SK-N-SH treated with all-trans-retinoic acid at 6 μM for 48 hours (cell line): ENCODE measurements at regions not wholly inside any gene's neighbourhood (a gene's known extent, or its start where the extent isn't known, plus 50 kb on each side); places are given as distances from the start of the nearest gene placed in this dataset.

Source experiments
- ATAC-seq: fragments of 200-7000 bp; cut with Tn5 transposase; 3 replicates; pipeline ENCODE4 v1.9.1; 2020; ENCODE audit warnings: mild to moderate bottlenecking, moderate library complexity
- ARNTL ChIP-seq: fragments of 450-650 bp; formaldehyde crosslinking; IDR thresholded peaks from 2 replicates; pipeline ENCODE4 v1.5.0; 2020; ENCODE audit warnings: low read depth, mild to moderate bottlenecking, moderate library complexity, borderline replicate concordance
- BACH2 ChIP-seq: fragments of 250-450 bp; sonication (Bioruptor Pico); IDR thresholded peaks from 2 replicates; pipeline ENCODE4 v1.9.0; 2021; ENCODE audit warnings: mild to moderate bottlenecking, borderline replicate concordance
- CSDC2 ChIP-seq: fragments of 250-450 bp; sonication (Bioruptor Pico); IDR thresholded peaks from 2 replicates; pipeline ENCODE4 v1.5.0; 2020; ENCODE audit warnings: mild to moderate bottlenecking, moderate library complexity
- ESRRG ChIP-seq: fragments of 250-450 bp; sonication (Bioruptor Pico); IDR thresholded peaks from 2 replicates; pipeline ENCODE4 v1.6.1; 2021; ENCODE audit warnings: mild to moderate bottlenecking
- GLIS3 ChIP-seq: fragments of 250-450 bp; sonication (Bioruptor Pico); IDR thresholded peaks from 2 replicates; pipeline ENCODE4 v1.5.0; 2020; ENCODE audit warnings: mild to moderate bottlenecking, moderate library complexity
- ISL1 ChIP-seq: fragments of 250-450 bp; sonication (Bioruptor Pico); IDR thresholded peaks from 2 replicates; pipeline ENCODE4 v2.1.2; 2022; ENCODE audit warnings: mild to moderate bottlenecking, moderate library complexity
- OSR1 ChIP-seq: fragments of 250-450 bp; sonication (Bioruptor Pico); IDR thresholded peaks from 2 replicates; pipeline ENCODE4 v1.8.0; 2022; ENCODE audit warnings: moderate library complexity, mild to moderate bottlenecking, inconsistent platforms
- PPARA ChIP-seq: fragments of 250-450 bp; sonication (Bioruptor Pico); IDR thresholded peaks from 2 replicates; pipeline ENCODE4 v1.5.0; 2020; ENCODE audit warnings: mild to moderate bottlenecking, borderline replicate concordance
- RARB ChIP-seq: fragments of 250-450 bp; sonication (Bioruptor Pico); IDR thresholded peaks from 2 replicates; pipeline ENCODE4 v1.8.0; 2021; ENCODE audit warnings: mild to moderate bottlenecking, moderate library complexity
- SNAI2 ChIP-seq: fragments of 250-450 bp; sonication (Bioruptor Pico); IDR thresholded peaks from 2 replicates; pipeline ENCODE4 v1.5.0; 2020; ENCODE audit warnings: mild to moderate bottlenecking, moderate library complexity
- TCF4 ChIP-seq: fragments of 250-450 bp; sonication (Bioruptor Pico); IDR thresholded peaks from 2 replicates; pipeline ENCODE4 v1.8.0; 2021; ENCODE audit warnings: mild to moderate bottlenecking, moderate library complexity, borderline replicate concordance
- TOX ChIP-seq: fragments of 250-450 bp; sonication (Bioruptor Pico); IDR thresholded peaks from 2 replicates; pipeline ENCODE4 v1.8.0; 2021; ENCODE audit warnings: mild to moderate bottlenecking, moderate library complexity, borderline replicate concordance
- ZC3H10 ChIP-seq: fragments of 250-450 bp; sonication (Bioruptor Pico); IDR thresholded peaks from 2 replicates; pipeline ENCODE4 v1.5.1; 2021; ENCODE audit warnings: mild to moderate bottlenecking, moderate library complexity
- ZFP3 ChIP-seq: fragments of 250-450 bp; sonication (Bioruptor Pico); IDR thresholded peaks from 2 replicates; pipeline ENCODE4 v1.5.0; 2020; ENCODE audit warnings: mild to moderate bottlenecking, moderate library complexity
- ZFP30 ChIP-seq: fragments of 450-650 bp; formaldehyde crosslinking; IDR thresholded peaks from 2 replicates; pipeline ENCODE4 v1.5.0; 2022; ENCODE audit warnings: mild to moderate bottlenecking, moderate library complexity
- ZNF565 ChIP-seq: fragments of 450-650 bp; formaldehyde crosslinking; conservative IDR thresholded peaks from 2 replicates; pipeline ENCODE4 v1.5.0; 2020; ENCODE audit warnings: low read depth, mild to moderate bottlenecking, moderate library complexity
- ZNF70 ChIP-seq: fragments of 450-650 bp; formaldehyde crosslinking; IDR thresholded peaks from 2 replicates; pipeline ENCODE4 v1.5.0; 2020; ENCODE audit warnings: mild to moderate bottlenecking, moderate library complexity
- ZNF8 ChIP-seq: fragments of 450-650 bp; formaldehyde crosslinking; IDR thresholded peaks from 2 replicates; pipeline ENCODE4 v1.5.0; 2020; ENCODE audit warnings: mild to moderate bottlenecking, moderate library complexity
- TF ChIP-seq, protein P1 (sequence below): fragments of 250-450 bp; sonication (Bioruptor Pico); IDR thresholded peaks from 2 replicates; pipeline ENCODE4 v1.5.1; 2021; ENCODE audit warnings: mild to moderate bottlenecking, moderate library complexity
- TF ChIP-seq, protein P2 (sequence below): fragments of 250-450 bp; sonication (Bioruptor Pico); IDR thresholded peaks from 2 replicates; pipeline ENCODE4 v1.8.0; 2020; ENCODE audit warnings: mild to moderate bottlenecking, moderate library complexity, borderline replicate concordance
- TF ChIP-seq, protein P3 (sequence below): fragments of 250-450 bp; sonication (Bioruptor Pico); IDR thresholded peaks from 2 replicates; pipeline ENCODE4 v1.8.0; 2021; ENCODE audit warnings: low read depth, mild to moderate bottlenecking, moderate library complexity, borderline replicate concordance
- TF ChIP-seq, protein P4 (sequence below): fragments of 250-450 bp; sonication (Bioruptor Pico); IDR thresholded peaks from 2 replicates; pipeline ENCODE4 v1.5.0; 2020; ENCODE audit warnings: mild to moderate bottlenecking, moderate library complexity
- TF ChIP-seq, protein P5 (sequence below): fragments of 250-450 bp; sonication (Bioruptor Pico); IDR thresholded peaks from 2 replicates; pipeline ENCODE4 v1.5.1; 2020; ENCODE audit warnings: low read depth, mild to moderate bottlenecking, moderate library complexity

DNA sequence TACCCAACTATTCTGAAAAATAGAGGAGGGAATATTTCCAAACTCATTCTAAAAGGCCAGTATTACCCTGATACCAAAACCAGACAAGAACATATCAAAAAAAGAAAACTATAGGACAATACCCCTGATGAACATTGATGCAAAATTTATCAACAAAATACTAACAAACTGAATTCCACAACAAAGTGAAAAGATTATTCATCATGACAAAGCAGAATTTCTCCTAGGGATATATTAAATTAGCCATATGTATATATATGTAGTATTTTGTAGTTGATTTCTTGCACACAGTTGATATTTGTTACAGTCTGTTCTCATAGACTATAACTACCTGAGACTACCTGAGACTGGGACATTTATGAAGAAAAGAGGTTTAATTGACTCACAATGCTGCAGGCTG is 495.0 kb upstream of the SPRY2 start:
- TF ChIP-seq ZNF70 (CRISPR knock-in tag) (no peak), ESRRG (no peak), ZC3H10 (CRISPR knock-in tag) (no peak), ARNTL (CRISPR knock-in tag) (no peak), ISL1 (CRISPR knock-in tag) (no peak), TCF4 (CRISPR knock-in tag) (no peak)
- TF ChIP-seq, protein P1, sequence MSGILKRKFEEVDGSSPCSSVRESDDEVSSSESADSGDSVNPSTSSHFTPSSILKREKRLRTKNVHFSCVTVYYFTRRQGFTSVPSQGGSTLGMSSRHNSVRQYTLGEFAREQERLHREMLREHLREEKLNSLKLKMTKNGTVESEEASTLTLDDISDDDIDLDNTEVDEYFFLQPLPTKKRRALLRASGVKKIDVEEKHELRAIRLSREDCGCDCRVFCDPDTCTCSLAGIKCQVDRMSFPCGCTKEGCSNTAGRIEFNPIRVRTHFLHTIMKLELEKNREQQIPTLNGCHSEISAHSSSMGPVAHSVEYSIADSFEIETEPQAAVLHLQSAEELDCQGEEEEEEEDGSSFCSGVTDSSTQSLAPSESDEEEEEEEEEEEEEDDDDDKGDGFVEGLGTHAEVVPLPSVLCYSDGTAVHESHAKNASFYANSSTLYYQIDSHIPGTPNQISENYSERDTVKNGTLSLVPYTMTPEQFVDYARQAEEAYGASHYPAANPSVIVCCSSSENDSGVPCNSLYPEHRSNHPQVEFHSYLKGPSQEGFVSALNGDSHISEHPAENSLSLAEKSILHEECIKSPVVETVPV (CRISPR knock-in tag): no peak
- no peak for ATAC-seq

DNA sequence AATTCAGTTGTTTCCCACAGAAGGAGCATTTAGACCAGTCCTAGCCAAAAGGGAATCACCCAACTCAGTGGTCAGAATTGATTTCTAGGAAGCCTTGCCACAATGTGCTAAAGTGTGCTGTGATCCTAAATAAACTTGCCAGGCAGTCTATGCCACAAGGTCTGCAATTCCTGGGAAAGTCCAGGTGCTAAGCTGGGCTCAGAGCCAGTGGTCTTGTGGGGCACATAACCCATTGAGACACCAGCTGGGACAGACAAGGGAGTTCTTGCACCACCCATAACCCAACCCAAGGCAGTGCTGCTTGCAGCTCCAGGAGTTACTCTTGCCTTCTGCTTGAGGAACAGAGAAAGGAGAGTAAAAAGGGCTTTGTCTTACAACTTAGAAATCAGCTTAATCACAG is 489.5 kb upstream of the SPRY2 start:
- ATAC-seq: no peak
- TF ChIP-seq ZC3H10 (CRISPR knock-in tag) (no peak), CSDC2 (no peak), ZFP30 (no peak), OSR1 (CRISPR knock-in tag) (no peak), TCF4 (CRISPR knock-in tag) (no peak), SNAI2 (CRISPR knock-in tag) (no peak), TOX (CRISPR knock-in tag) (no peak), RARB (CRISPR knock-in tag) (no peak), ZNF8 (CRISPR knock-in tag) (no peak), ZFP3 (no peak), PPARA (no peak), ISL1 (CRISPR knock-in tag) (no peak), GLIS3 (CRISPR knock-in tag) (no peak), ESRRG (no peak), ZNF70 (CRISPR knock-in tag) (no peak), BACH2 (no peak), ZNF565 (CRISPR knock-in tag) (no peak)
- TF ChIP-seq, protein P2, sequence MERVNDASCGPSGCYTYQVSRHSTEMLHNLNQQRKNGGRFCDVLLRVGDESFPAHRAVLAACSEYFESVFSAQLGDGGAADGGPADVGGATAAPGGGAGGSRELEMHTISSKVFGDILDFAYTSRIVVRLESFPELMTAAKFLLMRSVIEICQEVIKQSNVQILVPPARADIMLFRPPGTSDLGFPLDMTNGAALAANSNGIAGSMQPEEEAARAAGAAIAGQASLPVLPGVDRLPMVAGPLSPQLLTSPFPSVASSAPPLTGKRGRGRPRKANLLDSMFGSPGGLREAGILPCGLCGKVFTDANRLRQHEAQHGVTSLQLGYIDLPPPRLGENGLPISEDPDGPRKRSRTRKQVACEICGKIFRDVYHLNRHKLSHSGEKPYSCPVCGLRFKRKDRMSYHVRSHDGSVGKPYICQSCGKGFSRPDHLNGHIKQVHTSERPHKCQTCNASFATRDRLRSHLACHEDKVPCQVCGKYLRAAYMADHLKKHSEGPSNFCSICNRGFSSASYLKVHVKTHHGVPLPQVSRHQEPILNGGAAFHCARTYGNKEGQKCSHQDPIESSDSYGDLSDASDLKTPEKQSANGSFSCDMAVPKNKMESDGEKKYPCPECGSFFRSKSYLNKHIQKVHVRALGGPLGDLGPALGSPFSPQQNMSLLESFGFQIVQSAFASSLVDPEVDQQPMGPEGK (CRISPR knock-in tag): no peak
- TF ChIP-seq, protein P3, sequence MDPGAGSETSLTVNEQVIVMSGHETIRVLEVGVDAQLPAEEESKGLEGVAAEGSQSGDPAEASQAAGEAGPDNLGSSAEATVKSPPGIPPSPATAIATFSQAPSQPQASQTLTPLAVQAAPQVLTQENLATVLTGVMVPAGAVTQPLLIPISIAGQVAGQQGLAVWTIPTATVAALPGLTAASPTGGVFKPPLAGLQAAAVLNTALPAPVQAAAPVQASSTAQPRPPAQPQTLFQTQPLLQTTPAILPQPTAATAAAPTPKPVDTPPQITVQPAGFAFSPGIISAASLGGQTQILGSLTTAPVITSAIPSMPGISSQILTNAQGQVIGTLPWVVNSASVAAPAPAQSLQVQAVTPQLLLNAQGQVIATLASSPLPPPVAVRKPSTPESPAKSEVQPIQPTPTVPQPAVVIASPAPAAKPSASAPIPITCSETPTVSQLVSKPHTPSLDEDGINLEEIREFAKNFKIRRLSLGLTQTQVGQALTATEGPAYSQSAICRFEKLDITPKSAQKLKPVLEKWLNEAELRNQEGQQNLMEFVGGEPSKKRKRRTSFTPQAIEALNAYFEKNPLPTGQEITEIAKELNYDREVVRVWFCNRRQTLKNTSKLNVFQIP (CRISPR knock-in tag): no peak
- TF ChIP-seq, all 23 proteins: peak for 0

DNA sequence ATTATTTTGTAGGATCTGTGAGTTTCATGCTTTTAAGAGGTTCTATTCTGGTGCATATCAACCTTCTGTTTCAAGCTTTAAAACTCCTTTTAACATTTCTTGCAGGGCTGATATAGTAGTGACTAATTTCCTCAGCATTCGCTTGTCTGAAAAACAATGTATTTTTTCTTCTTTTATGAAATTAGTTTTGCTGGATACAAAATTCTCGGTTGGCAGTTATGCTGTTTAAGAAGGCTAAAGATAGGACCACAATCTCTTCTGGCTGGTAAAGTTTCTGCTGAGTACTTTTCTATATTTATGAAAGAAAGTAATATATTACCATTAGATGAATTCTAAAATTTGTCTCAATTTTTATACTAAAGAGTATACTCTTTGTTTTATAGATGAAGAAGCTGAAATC is 487.8 kb upstream of the SPRY2 start:
- TF ChIP-seq CSDC2 (no peak), ZC3H10 (CRISPR knock-in tag) (no peak), ZFP30 (no peak), BACH2 (no peak), GLIS3 (CRISPR knock-in tag) (no peak), ISL1 (CRISPR knock-in tag) (no peak), ESRRG (no peak), RARB (CRISPR knock-in tag) (no peak), SNAI2 (CRISPR knock-in tag) (no peak), PPARA (no peak), ARNTL (CRISPR knock-in tag) (no peak), ZFP3 (no peak)
- TF ChIP-seq, protein P2 (CRISPR knock-in tag): no peak
- TF ChIP-seq, protein P4, sequence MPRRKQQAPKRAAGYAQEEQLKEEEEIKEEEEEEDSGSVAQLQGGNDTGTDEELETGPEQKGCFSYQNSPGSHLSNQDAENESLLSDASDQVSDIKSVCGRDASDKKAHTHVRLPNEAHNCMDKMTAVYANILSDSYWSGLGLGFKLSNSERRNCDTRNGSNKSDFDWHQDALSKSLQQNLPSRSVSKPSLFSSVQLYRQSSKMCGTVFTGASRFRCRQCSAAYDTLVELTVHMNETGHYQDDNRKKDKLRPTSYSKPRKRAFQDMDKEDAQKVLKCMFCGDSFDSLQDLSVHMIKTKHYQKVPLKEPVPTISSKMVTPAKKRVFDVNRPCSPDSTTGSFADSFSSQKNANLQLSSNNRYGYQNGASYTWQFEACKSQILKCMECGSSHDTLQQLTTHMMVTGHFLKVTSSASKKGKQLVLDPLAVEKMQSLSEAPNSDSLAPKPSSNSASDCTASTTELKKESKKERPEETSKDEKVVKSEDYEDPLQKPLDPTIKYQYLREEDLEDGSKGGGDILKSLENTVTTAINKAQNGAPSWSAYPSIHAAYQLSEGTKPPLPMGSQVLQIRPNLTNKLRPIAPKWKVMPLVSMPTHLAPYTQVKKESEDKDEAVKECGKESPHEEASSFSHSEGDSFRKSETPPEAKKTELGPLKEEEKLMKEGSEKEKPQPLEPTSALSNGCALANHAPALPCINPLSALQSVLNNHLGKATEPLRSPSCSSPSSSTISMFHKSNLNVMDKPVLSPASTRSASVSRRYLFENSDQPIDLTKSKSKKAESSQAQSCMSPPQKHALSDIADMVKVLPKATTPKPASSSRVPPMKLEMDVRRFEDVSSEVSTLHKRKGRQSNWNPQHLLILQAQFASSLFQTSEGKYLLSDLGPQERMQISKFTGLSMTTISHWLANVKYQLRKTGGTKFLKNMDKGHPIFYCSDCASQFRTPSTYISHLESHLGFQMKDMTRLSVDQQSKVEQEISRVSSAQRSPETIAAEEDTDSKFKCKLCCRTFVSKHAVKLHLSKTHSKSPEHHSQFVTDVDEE (CRISPR knock-in tag): no peak
- TF ChIP-seq, protein P5, sequence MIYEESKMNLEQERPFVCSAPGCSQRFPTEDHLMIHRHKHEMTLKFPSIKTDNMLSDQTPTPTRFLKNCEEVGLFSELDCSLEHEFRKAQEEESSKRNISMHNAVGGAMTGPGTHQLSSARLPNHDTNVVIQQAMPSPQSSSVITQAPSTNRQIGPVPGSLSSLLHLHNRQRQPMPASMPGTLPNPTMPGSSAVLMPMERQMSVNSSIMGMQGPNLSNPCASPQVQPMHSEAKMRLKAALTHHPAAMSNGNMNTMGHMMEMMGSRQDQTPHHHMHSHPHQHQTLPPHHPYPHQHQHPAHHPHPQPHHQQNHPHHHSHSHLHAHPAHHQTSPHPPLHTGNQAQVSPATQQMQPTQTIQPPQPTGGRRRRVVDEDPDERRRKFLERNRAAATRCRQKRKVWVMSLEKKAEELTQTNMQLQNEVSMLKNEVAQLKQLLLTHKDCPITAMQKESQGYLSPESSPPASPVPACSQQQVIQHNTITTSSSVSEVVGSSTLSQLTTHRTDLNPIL (CRISPR knock-in tag): no peak
- no peak for ATAC-seq
